ENCODE measurements at regions not wholly inside any gene's neighbourhood (a gene's known extent, or its start where the extent isn't known, plus 50 kb on each side); places are given as distances from the start of the nearest gene placed in this dataset.

DNA sequence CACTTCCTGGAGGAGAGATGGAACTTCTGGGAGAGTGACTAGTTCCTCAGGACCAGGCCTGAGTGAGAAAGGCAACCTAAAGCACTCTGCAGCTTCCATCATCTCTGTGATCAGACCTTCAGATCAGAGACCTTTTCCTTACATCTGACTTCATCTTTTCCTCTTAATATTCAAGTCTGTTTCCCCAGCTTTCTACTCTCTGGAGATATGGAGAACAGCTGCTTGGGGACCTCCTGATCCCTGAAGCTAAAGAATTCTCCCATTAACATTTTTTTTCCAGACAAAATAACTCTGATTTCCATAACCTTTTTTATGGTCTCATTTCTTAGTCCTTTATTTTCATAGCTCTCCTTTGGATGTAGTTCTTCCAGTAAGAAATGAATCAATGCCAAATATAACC lies 133.4 kb upstream of the FNDC3A start:
- TF ChIP-seq, protein P1, sequence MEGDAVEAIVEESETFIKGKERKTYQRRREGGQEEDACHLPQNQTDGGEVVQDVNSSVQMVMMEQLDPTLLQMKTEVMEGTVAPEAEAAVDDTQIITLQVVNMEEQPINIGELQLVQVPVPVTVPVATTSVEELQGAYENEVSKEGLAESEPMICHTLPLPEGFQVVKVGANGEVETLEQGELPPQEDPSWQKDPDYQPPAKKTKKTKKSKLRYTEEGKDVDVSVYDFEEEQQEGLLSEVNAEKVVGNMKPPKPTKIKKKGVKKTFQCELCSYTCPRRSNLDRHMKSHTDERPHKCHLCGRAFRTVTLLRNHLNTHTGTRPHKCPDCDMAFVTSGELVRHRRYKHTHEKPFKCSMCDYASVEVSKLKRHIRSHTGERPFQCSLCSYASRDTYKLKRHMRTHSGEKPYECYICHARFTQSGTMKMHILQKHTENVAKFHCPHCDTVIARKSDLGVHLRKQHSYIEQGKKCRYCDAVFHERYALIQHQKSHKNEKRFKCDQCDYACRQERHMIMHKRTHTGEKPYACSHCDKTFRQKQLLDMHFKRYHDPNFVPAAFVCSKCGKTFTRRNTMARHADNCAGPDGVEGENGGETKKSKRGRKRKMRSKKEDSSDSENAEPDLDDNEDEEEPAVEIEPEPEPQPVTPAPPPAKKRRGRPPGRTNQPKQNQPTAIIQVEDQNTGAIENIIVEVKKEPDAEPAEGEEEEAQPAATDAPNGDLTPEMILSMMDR (IDR thresholded peaks at IDR 0.05) = no peak
- TF ChIP-seq, protein P2, sequence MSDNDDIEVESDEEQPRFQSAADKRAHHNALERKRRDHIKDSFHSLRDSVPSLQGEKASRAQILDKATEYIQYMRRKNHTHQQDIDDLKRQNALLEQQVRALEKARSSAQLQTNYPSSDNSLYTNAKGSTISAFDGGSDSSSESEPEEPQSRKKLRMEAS (IDR thresholded peaks at IDR 0.05; ENCODE audit: low read depth) = no peak
- TF ChIP-seq POLR2AphosphoS5 (IDR thresholded peaks at IDR 0.05; ENCODE audit: low read depth, low read length) = no peak
- TF ChIP-seq SMC3 (IDR thresholded peaks at IDR 0.05; ENCODE audit: low read depth, low read length) = no peak
- no peak for TF ChIP-seq GABPA (IDR thresholded peaks at IDR 0.05; ENCODE audit: low read depth)
- no peak for TF ChIP-seq TAF1 (IDR thresholded peaks at IDR 0.05; ENCODE audit: borderline replicate concordance, low read depth, low read length)
- no peak for TF ChIP-seq EP300 (IDR thresholded peaks at IDR 0.05; ENCODE audit: borderline replicate concordance in 1 of 2, low read depth in 1 of 2, low read length in 1 of 2)
